ELR (cell line): ENCODE measurements at regions not wholly inside any gene's neighbourhood (a gene's known extent, or its start where the extent isn't known, plus 50 kb on each side); places are given as distances from the start of the nearest gene placed in this dataset.

Experiments used
- DNase-seq: peaks from one replicate; pipeline ENCODE4 v3.0.0-alpha.2; 2015; ENCODE audit warnings: low read depth

DNA sequence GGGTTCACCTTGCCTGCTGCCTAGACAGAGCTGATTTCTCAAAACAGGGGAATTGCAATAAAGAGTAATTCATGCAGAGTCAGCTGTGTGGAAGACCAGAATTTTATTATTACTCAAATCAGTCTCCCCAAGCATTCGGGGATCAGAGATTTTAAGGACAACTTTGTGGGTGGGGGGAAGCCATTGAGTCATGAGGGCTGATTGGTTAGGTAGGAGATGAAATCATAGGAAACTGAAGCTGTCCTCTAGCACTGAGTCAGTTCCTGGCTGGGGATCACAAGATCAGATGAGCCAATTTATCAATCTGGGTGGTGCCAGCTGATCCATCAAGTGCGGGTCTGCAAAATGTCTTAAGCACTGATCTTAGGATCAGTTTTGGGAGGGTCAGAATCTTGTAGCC, 159.1 kb upstream of the MAP1B start:
- peak; percentile 28 for DNase-seq

DNA sequence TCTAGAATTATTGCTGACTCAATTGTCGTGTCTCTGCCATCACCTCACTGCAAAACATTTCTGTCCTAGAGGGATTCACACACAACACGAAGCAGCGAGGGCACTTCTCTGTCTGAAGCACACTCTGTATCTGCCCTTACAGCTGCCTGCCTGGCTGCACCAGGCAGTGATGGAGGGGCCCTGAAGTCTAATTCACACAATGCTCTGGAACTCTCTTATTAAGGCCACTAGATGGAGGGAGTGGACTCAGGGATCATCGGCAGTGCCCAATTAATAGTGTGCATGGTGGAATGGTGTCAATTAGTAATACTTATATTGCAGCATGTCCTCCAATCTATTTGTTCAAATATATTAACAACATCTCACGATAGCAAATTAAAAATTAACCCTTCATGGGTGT, 157.5 kb upstream of the MAP1B start:
- no peak for DNase-seq

DNA sequence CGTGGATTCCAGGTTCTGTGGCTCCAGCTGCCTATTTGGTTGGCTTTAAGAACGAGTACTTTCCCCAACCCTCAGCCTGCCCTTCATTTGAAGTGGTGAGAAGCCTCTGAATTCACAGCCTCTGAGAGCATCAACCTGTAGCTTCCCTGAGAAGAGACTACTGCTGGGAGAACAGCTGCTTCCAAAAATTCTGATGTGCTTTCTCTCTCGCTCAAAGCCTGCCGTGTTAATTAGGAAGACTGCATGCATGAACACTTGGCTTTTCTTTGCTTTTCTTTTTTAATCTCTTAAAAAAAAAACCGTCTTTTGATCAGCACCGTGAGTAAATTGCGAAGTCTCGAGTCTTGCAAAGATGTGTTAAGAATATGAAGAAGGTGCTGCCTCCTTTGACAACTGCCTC, 153.4 kb upstream of the MAP1B start:
- DNase-seq, result no peak

DNA sequence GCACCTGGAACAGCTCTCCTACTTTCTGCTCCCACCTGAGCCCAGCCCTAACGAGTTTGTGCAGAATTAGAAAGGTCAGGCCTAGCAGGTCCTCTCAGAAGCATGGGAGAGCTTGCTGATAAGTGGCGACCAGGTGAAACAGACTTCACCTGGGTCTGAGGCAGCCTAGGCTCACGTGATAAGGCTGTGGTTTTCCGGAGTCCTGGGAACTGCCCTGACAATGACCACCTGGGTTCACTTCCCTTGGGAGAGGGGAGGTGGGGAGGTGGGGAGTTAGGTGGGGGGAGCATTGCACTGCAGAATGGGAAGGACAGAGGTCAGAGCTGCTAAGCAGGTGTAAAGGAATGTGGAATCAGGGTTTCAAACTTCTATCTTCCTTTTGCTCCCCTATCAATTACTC, 152.9 kb upstream of the MAP1B start:
- no peak for DNase-seq

DNA sequence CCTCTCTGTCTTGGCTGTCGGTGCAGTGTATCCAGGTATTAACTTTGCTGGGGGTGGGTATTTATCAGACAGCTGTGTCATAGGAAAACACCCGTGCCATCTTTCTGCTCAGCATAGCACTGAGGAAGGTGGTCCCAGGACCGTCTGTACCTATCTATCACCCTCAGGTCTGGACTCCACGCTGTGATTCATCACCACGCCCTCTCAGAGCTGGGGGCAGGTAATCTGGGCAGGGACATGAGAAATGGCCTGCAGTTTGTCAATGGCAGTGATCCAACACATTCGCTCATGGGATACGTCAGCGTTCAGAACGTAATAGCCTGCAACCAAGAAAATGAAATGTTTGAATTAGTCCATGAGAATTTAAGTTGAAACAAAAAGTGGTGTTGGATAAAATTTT, 151.6 kb upstream of the MAP1B start:
- no peak for DNase-seq

DNA sequence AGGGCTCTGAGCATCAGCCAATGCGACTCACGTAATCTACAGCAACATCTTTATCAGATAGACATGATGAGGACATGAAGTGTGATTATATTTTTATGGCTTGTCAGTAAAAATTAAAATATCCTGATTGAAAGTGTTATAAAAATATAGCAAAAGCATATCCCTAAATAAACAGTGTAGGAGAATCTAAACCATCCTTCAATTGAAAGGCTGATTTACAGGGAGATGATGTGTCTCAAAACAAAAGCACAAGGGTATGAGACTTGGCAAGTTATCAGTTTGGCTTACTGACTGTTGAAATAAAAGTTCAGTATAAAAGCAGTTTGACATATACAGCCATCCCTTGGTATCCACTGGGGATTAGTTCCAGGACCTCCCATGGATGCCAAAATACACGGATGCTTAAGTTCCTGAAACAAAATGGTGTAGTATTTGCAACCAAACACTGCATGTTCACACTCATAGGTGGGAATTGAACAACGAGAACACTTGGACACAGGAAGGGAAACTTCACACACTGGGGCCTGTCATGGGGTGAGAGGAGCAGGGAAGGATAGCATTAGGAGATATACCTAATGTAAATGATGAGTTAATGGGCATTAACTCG, 149.9 kb upstream of the MAP1B start:
- DNase-seq, result no peak

DNA sequence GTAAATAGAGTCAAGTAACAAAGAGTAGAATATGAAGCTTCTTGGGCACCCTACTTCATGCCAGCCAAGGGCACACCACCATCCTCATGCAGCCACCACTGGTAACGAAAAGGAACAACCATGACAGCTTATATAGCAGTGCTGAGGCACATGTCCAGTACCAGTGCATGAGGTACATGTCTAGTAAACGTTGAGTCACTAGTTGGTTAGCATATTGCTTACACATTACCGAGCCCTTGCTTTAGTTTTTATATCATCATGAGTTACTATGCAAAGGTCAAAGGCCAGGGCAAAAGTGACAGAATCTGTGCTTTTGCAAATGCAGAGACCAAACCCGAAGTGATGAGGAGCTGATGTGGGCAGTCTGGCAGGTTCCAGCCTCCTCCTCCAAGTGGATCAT, 147.1 kb upstream of the MAP1B start:
- DNase-seq, result peak; percentile 51

DNA sequence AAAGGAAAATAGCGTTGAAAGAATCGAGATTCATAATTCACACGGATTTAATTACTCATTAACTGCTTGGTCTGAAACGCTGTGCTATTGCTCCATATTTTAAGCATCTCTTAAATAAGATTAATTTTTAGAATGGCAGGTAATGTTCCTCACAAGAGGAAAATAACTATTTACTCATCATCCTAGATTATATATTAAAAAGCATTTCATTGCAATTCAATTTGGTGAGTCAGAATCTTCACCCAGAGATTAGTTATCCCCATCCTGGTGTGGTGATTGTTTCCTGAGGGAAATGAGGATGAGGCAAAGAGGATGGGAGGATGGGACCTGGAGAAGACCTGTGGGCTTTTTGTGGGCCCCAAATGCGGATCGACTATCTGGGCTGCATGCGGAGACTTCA, 145.5 kb upstream of the MAP1B start:
- DNase-seq, result no peak

DNA sequence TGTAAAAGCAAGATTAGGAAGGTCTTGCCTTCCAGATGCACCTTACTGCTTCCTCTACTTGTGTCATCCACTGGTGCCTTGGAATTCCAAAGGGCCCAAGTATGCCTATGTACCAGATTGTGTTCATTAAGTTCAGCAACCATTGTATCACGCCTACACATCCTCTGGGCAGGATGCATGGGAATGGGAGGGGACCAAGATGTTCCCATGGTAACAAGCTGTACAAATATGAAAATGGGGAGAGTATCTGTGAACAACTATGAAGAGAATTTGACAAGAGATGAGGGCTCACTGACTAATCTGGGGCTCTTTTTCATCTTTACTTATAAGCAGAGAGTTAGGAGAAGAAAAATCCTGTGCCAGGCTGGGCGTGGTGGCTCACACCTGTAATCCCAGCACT, 137.8 kb upstream of the MAP1B start:
- DNase-seq, result no peak

DNA sequence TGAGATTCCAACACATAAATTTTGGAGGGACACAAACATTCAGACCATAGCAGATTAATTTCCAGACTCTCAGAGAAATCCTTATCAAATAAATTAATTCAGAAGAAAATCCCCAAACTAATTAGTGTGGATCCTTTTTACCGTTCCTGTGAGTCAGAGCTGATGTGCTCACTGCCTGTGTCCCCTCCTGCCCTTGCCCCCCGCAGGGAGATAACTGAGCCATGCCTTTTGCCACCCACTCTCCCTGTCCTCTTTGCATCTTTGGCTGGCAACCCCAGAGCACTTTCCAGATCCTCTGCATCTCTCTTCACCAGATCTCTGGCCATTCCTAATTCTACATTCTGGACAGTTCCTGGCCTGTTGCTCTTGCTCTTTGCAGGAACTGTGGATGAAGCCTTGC, 135.4 kb upstream of the MAP1B start:
- DNase-seq, result no peak

DNA sequence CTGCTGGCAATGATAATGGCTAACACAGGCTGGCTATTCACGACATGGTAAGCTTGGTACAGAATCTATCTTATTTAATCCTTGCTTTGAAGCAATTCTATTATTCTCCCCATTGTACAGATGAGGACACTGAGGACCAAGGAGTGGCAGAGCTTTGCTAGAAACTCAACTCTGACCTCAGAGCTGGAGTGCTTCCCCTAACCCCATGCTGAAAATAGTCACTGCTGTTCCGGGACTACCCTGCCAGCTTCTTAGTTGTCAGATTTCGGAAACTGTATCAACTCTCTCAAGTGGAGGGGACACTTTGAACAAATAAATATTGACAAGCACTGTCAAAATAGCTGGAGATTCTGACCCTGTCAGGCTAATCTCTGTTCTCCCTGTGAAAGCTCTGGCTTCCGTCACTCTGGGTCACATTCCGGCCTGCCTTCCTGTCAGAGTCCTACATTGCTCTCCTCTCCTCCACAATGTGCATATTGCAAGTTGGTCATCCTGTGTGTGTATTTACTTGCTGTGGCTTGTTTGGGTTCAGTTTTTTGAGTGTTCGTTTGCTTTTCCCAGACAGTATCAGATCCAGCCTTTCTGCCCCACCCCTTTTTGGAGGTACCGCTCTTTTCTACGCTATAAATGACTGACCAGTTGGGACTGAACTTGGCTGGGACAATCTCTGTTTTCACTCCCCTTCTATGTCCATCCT, 134.3 kb upstream of the MAP1B start:
- DNase-seq, result no peak

DNA sequence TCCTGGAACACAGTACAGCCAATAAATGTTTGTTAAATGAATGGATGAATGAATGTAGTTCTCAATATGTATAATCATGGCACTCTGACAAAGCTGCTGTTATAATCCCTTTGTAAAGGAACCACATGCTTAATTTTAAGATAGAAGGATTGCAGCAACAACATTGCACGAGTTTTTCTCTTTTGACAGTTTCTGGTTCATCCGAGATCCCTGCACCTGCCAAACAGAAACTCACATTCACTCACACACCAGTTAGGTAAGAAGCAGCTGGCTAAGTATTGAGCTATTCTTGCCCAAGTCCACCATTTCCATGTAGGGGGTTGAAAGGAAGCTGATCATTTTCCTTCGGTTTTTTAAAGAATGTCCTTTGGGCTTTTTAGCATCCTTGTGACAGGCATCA, 133.7 kb upstream of the MAP1B start:
- DNase-seq, result no peak

DNA sequence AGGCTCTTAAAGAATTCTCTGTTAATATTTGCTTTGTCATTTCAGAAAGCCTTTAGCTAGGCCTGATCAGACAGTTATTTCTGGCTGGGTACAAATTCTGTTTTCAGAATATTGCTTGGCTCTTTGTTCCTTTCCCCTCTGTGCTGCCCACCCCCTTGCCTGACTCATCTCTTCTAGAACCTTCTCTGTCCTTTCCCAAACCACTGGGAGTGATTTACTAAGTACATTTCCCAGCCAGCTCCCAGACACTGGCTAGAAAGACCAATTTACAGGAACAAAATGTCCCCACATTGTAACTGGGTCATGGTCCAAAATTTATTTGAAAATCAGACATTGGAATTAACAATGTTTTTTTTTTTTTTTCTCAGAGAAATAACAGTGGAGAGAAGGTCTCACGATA, 133.1 kb upstream of the MAP1B start:
- no peak for DNase-seq

DNA sequence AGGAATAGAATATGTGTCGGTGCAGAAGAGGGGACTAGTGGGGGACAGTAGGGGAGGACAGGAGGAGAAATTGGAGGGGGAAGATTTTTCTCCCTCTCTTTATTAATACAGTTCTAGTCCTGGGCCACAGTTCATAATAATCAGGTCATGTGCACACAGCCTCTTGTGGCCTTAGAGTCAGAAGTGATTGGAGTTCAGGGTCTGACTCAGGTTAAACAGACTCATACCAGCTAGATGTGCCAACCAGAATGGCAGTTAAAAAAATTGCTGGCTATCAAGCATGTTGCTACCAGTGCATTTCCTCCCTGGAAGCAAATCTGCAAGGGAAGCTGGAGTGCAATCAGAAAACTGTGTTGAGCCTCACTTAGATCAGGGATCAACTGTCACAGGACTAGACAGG, 132.7 kb upstream of the MAP1B start:
- DNase-seq, result peak; percentile 23

DNA sequence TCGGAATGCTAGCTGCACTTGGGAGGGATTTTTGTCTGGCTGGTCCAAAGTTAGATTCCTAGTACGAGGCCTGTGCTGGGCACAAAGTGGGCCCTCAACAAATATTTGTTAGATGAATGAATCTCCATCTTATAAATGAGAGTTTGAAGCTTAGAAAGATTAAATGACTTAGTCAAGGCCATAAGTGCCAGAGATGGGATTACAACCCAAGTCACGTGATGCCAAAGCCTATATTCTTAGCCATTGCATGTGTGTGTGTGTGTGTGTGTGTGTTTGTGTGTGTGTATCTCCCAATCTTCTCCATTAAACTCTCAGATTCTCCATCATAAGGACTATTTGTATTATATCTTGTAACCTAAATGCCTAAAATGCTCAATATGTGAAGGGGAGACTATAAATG, 130.8 kb upstream of the MAP1B start:
- no peak for DNase-seq

DNA sequence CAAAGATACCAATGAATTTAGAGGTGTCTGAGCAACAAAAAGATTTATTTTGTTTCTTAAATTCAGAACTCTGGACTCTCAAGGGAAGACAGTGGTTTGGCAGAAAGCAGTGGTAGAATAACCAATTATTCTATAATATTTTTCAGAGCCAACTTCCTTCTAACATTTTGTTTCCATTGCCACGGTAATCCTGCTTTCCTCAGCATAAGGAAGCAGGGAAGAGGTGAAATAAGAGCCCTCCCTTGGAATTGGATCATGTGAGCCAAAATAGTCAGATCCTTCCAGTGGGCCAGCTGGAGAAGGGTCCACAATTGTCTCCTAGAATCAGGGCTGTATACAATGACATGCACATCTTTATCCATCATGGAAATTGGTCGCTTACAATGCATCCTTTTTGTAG, 130.0 kb upstream of the MAP1B start:
- no peak for DNase-seq

DNA sequence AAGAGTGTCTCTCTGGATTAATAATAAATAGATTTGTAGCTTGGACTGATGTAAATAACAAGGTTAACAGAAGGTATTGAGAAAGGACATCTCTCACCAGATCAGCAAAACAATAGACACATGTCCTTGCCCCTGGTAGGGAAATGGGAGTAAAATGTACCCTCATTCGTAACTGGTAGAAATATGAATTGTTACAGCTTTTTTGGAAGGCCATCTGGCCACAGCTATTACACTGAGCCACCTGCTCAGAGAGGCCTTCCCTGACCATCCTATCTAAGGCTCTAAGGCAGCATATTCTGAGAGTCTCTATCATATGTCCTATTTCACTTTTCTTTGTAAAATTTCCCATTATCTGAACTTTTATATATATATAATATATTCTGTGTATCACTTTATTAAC, 129.1 kb upstream of the MAP1B start:
- DNase-seq, result no peak

DNA sequence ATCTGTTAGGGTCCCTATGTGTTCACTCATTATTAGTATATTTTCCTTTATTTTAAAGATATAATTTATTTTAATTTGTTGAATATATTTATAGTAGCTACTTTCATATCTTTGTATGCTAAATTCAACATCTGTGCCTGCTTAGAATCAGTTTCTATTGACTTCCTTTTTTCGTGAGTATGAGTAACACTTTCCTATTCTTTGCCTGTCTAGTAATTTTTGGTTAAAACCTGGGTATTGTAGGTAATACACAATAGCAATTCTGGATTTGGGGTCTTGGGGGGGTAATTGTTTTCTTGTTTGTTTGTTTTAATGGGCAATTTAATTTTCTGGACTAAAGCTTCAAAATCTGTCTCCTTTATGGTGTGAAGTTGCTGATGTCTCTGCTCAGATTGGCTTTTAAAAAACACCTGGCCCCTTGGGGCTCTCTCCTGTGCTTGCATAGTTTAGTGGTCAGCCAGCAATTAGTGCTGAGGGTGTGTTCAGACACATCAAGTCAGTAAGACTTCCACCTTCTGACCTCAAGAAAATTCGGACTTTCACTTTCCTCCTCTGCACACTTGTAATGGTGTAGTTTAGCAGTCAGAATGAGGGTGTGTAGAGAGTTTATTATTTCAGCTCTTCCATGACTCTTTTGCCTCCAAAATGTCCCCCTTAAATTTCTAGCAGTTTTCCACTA, 124.4 kb upstream of the MAP1B start:
- no peak for DNase-seq

DNA sequence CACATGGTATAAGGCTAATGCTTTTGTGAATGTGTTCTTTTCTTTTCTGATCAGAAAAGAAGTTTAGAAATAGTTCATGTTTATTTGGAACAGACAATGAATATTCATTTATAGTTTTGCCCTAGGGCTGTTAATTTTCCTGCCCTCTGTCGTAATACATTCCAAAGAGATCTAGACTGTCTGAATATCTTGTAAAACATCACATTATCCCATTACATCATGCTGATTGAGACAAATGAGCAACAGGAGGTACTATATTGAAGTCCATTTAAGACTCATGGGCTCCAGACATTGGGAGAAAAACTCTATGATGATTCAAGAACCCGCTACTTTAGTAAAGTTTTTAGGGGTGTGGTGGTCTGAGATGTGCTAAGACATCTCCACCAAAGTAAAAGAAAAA, 121.2 kb upstream of the MAP1B start:
- no peak for DNase-seq

DNA sequence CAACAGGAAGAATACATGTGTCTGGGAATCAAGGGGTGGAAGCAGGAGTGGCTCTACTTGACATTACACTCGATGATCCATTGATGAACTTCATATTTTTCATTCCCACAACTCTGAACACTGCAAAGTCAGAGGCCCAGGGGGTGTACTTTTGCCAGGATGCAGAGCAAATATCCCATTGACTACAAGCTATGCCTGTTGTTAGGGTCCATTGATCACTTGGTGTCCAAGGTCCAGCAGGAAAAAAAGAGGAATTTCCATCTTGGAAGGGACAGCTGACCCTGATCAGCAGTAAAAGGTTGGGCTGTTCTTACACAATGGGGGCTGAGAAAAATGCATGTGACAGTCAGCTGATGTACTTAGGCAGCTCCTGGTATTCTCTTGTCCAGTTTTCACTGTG, 118.5 kb upstream of the MAP1B start:
- no peak for DNase-seq

DNA sequence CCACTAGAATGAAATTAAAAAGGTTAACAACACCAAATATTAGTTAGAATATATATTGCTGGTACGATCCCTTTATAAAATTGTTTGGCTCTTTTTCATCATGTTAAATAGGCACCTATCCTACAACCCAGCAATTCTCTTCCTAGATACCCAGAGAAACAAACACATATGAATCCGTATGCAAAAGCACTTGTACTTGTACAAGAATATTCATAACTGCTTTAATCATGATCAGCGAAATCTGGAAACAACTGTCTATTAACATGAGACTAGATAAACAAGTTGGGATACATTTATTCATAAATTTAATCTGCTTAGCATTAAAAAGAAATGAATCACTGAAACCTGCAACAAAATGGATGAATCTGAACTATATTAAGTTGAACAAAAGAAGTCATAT, 113.7 kb upstream of the MAP1B start:
- no peak for DNase-seq

DNA sequence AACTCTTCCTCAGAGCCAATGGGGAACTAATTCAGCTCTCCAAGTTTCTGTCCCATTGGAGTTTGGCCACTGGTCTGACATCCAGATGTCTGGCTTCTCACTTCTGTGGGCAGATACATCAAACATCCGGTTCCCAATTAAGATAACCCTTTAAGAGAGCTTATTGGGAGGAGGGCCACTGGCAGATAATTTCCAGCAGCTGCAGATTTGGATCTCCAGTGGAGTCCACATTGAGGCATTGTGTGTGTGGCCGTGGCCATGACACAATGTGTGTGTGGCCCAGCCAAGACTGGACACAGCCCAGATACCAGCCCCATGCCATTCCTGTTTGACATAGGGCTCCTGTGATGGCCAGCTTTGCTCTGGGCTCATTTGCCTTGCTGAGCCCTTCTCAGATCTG, 110.5 kb upstream of the MAP1B start:
- no peak for DNase-seq

DNA sequence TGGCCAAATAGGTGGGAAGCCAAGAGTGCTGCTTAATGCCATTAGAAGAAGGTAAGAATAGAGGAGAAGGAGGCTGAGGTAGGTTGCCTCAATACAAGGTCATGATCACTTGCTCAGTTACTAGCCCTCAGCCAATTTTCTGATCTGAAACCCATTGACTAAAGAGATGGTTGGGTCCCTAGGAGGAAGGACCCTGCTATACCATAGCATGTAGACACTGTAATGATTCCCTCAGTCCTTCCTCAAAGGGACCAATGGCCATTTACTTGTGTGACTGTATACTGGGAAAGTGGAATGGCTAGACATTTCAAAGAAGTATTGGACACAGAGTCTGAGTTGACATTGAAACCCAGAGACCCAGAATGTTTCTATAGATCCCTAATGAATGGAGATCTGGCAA, 108.5 kb upstream of the MAP1B start:
- DNase-seq, result no peak

DNA sequence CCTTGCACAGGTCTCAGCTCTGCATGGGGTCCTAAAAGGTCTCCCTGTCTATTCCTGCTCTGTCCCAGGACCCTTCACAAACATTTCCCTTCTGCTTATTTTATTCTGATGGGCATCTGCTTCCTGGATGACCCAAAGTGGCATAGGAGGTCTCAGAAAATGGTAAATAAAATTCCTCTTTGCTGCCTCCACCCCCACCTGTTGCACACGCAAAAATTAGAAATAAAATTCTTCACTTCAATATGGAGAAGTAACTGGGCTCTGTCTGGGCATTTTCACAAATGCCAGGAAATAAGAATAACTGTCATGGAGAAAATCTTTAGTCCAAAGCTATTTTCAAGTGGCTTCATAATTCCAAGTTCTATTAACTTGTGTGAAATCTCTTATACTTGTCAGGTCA, 106.6 kb upstream of the MAP1B start:
- DNase-seq, result no peak
